Transverse colon (tissue), 4 donors: ENCODE measurements at regions not wholly inside any gene's neighbourhood (a gene's known extent, or its start where the extent isn't known, plus 50 kb on each side); places are given as distances from the start of the nearest gene placed in this dataset.

Experiments used
- DNase-seq: peaks from one replicate; pipeline ENCODE4 v3.0.0-alpha.2; 2019
- H3K27ac ChIP-seq, 4 donors: fragments of 200-600 bp; sonication (generic); 2 replicates each; pipeline ENCODE4 v1.5.1; 2016 to 2018; ENCODE audit warnings: inconsistent platforms in 4 of 4
- H3K27me3 ChIP-seq: fragments of 200-600 bp; sonication (generic); 2 replicates; pipeline ENCODE4 v1.5.1; 2017; ENCODE audit warnings: inconsistent platforms
- H3K36me3 ChIP-seq, 4 donors: fragments of 200-600 bp; sonication (generic); 2 replicates each; pipeline ENCODE4 v1.5.1; 2017 to 2019; ENCODE audit warnings: inconsistent platforms in 4 of 4
- H3K4me1 ChIP-seq, 4 donors: fragments of 200-600 bp; sonication (generic); 2 replicates each; pipeline ENCODE4 v1.5.1; 2017 to 2020; ENCODE audit warnings: inconsistent platforms in 4 of 4
- H3K4me3 ChIP-seq, 4 donors: fragments of 200-600 bp; sonication (generic); 1 replicate in 1 of 4; 2 replicates in 3 of 4; pipeline versions ENCODE4 v1.5.1 to v1.6.1; 2017 to 2019; ENCODE audit warnings: inconsistent platforms in 4 of 4
- H3K9me3 ChIP-seq, 2 donors: fragments of 200-600 bp; sonication (generic); 2 replicates each; pipeline ENCODE4 v1.5.1; 2017 to 2019; ENCODE audit warnings: inconsistent platforms in 2 of 2
- EP300 ChIP-seq: sonication (generic); formaldehyde crosslinking; IDR thresholded peaks from one replicate; pipeline ENCODE4 v1.6.1; 2017; ENCODE audit warnings: antibody characterized with exemption, low read depth
- POLR2A ChIP-seq: fragments of 450-650 bp; IDR thresholded peaks from one replicate; pipeline ENCODE4 v1.6.1; 2016; ENCODE audit warnings: antibody characterized with exemption, mild to moderate bottlenecking, moderate library complexity
- POLR2AphosphoS5 ChIP-seq, 3 donors: sonication (generic); formaldehyde crosslinking; IDR thresholded peaks; one replicate each; pipeline ENCODE4 v1.6.1; 2016; ENCODE audit warnings: antibody characterized with exemption in 3 of 3
- WGBS, 2 donors: methylation state at CpG; one replicate each; pipeline ENCODE4 v1.1.5; 2018; ENCODE audit warnings: low coverage in 1 of 2; 5-methylcytosine and 5-hydroxymethylcytosine counted together
- in situ Hi-C, 4 donors: fragments of 200-750 bp; cut with MboI; loops; one replicate each; pipeline versions ENCODE4 v1.15.0 to v1.15.1; 2017; ENCODE audit warnings: low sequenced_read_pairs in 3 of 4, low pct_ligation_motif_present in 1 of 4, low pct_unique_long_range_greater_than_20kb in 1 of 4
- intact Hi-C: fragments of 100-400 bp; cut with DNase I; formaldehyde crosslinking; loops from one replicate; pipeline ENCODE4 v1.15.1; 2023; ENCODE audit warnings: low total_unique reads
- TF ChIP-seq, protein P1 (sequence below), 5 experiments: fragments of 200-600 bp in 3 of 5; fragments of 450-650 bp in 2 of 5; sonication (generic) in 3 of 5; IDR thresholded peaks; 1 replicate in 2 of 5; 2 replicates in 3 of 5; pipeline ENCODE4 v1.5.1; 2016 to 2017; ENCODE audit warnings: antibody characterized with exemption in 5 of 5, inconsistent platforms in 3 of 5, mild to moderate bottlenecking in 2 of 5, moderate library complexity in 1 of 5

- no peak for DNase-seq
- Histone ChIP-seq H3K4me1 (no peaks in the 10 kb centered on the region), H3K4me3 (no peak overlapping the region), H3K27me3 (no peaks in the 10 kb centered on the region), H3K36me3 (no peaks in the 10 kb centered on the region), H3K9me3 (no peaks in the 10 kb centered on the region), H3K27ac (no peak overlapping the region)
- in situ Hi-C loops (no loop called here), intact Hi-C loops (no loop called here)
- TF ChIP-seq, protein P1, sequence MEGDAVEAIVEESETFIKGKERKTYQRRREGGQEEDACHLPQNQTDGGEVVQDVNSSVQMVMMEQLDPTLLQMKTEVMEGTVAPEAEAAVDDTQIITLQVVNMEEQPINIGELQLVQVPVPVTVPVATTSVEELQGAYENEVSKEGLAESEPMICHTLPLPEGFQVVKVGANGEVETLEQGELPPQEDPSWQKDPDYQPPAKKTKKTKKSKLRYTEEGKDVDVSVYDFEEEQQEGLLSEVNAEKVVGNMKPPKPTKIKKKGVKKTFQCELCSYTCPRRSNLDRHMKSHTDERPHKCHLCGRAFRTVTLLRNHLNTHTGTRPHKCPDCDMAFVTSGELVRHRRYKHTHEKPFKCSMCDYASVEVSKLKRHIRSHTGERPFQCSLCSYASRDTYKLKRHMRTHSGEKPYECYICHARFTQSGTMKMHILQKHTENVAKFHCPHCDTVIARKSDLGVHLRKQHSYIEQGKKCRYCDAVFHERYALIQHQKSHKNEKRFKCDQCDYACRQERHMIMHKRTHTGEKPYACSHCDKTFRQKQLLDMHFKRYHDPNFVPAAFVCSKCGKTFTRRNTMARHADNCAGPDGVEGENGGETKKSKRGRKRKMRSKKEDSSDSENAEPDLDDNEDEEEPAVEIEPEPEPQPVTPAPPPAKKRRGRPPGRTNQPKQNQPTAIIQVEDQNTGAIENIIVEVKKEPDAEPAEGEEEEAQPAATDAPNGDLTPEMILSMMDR (IDR thresholded peaks at IDR 0.05) = no peak
- TF ChIP-seq EP300 (no peak), POLR2A (no peak), POLR2AphosphoS5 (IDR thresholded peaks at IDR 0.05) (no peak)
- 75 to 100% methylated on average over 1 to 6 of the region's 6 CpGs for WGBS, 2 donors
These were observed 363.1 kb upstream of the PAPPA start for GRCh38 chr9:115790520-115790919.

GRCh38 chr9:115794921-115795475 is 358.6 kb upstream of the PAPPA start:
- Histone ChIP-seq H3K27me3 (no peaks in the 10 kb centered on the region), H3K4me1 (no peaks in the 10 kb centered on the region), H3K36me3 (no peaks in the 10 kb centered on the region), H3K27ac (no peak overlapping the region), H3K4me3 (no peak overlapping the region), H3K9me3 (no peaks in the 10 kb centered on the region)
- TF ChIP-seq EP300 = no peak
- TF ChIP-seq, protein P1 (IDR thresholded peaks at IDR 0.05) = no peak
- no peak for TF ChIP-seq POLR2A
- DNase-seq = no peak
- 43% methylated on average over 1 of the region's 1 CpG for WGBS, 2 donors
- intact Hi-C loops (no loop called here), in situ Hi-C loops (no loop called here)

GRCh38 chr9:115799734-115800133 is 353.9 kb upstream of the PAPPA start:
- 14 to 33% methylated on average over 1 of the region's 1 CpG for WGBS, 2 donors
- no peaks in the 10 kb centered on the region for H3K36me3 ChIP-seq
- H3K27me3 ChIP-seq = no peaks in the 10 kb centered on the region
- no peak overlapping the region for H3K4me3 ChIP-seq
- H3K9me3 ChIP-seq = no peaks in the 10 kb centered on the region
- no peak overlapping the region for H3K27ac ChIP-seq
- H3K4me1 ChIP-seq = no peaks in the 10 kb centered on the region
- TF ChIP-seq, protein P1 (IDR thresholded peaks at IDR 0.05) = no peak
- no peak for TF ChIP-seq POLR2AphosphoS5 (IDR thresholded peaks at IDR 0.05)
- no peak for TF ChIP-seq EP300
- TF ChIP-seq POLR2A = no peak
- in situ Hi-C loops (no loop called here), intact Hi-C loops (no loop called here)
- no peak for DNase-seq

- intact Hi-C loops (no loop called here), in situ Hi-C loops (no loop called here)
- no peak overlapping the region for H3K27ac ChIP-seq
- no peaks in the 10 kb centered on the region for H3K4me1 ChIP-seq
- H3K9me3 ChIP-seq = no peaks in the 10 kb centered on the region
- no peaks in the 10 kb centered on the region for H3K36me3 ChIP-seq
- 68 to 85% methylated on average over 3 of the region's 3 CpGs for WGBS, 2 donors
- H3K4me3 ChIP-seq = no peak overlapping the region
- no peak for TF ChIP-seq POLR2A
- TF ChIP-seq, protein P1 (IDR thresholded peaks at IDR 0.05) = no peak
- TF ChIP-seq EP300 = no peak
- no peak for TF ChIP-seq POLR2AphosphoS5 (IDR thresholded peaks at IDR 0.05)
- DNase-seq = no peak
- H3K27me3 ChIP-seq = no peaks in the 10 kb centered on the region
These were observed 349.4 kb upstream of the PAPPA start for GRCh38 chr9:115804206-115804605.
